GM12875 (cell line): ENCODE measurements at regions not wholly inside any gene's neighbourhood (a gene's known extent, or its start where the extent isn't known, plus 50 kb on each side); places are given as distances from the start of the nearest gene placed in this dataset.

ENCODE experiments used
- H3K4me3 ChIP-seq: one replicate; pipeline ENCODE4 v1.5.1; 2011; ENCODE audit warnings: low read depth, low read length, control low read depth
- CTCF ChIP-seq: IDR thresholded peaks from 2 replicates; pipeline ENCODE4 v1.5.1; 2011; ENCODE audit warnings: low read depth, mild to moderate bottlenecking, control low read depth, inconsistent platforms, low read length, moderate library complexity, borderline replicate concordance; ENCODE audit not compliant: insufficient read depth

- H3K4me3 ChIP-seq: no peak overlapping the region
- no peak for TF ChIP-seq CTCF
Measured at GRCh38 chr10:29035721-29036120, 253.1 kb upstream of the LYZL1 start.

- H3K4me3 ChIP-seq: no peak overlapping the region
- no peak for TF ChIP-seq CTCF
Measured at GRCh38 chr10:29037348-29038113, 251.3 kb upstream of the LYZL1 start.

- TF ChIP-seq CTCF: no peak
- H3K4me3 ChIP-seq: no peak overlapping the region
Measured at GRCh38 chr10:29039091-29039490, 249.8 kb upstream of the LYZL1 start.

- TF ChIP-seq CTCF: no peak
Measured at GRCh38 chr10:29039677-29040189, 249.1 kb upstream of the LYZL1 start.

GRCh38 chr10:29041616-29042015 is 247.3 kb upstream of the LYZL1 start:
- no peak overlapping the region for H3K4me3 ChIP-seq
- TF ChIP-seq CTCF: no peak

More at GRCh38 chr10:29039677-29040189, 249.1 kb upstream of the LYZL1 start:
- H3K4me3 ChIP-seq: no peak overlapping the region

- no peak for TF ChIP-seq CTCF
- no peak overlapping the region for H3K4me3 ChIP-seq
Measured at GRCh38 chr10:29048506-29048905, 240.4 kb upstream of the LYZL1 start.

GRCh38 chr10:29050081-29050480 is 238.8 kb upstream of the LYZL1 start:
- no peak overlapping the region for H3K4me3 ChIP-seq
- TF ChIP-seq CTCF: no peak
